H1 (cell line): ENCODE measurements at regions not wholly inside any gene's neighbourhood (a gene's known extent, or its start where the extent isn't known, plus 50 kb on each side); places are given as distances from the start of the nearest gene placed in this dataset.

Experiments
- CHD7 ChIP-seq: fragments of 300-600 bp; sonication (generic); IDR thresholded peaks from 2 replicates; pipeline ENCODE4 v1.7.1; 2012; ENCODE audit warnings: low read length, moderate library complexity, mild to moderate bottlenecking, inconsistent platforms; ENCODE audit not compliant: insufficient replicate concordance
- CTCF ChIP-seq, 3 experiments: IDR thresholded peaks; 1 replicate in 2 of 3; 2 replicates in 1 of 3; pipeline versions ENCODE4 v1.5.1 to v1.6.1; 2011; ENCODE audit warnings: low read length in 3 of 3, mild to moderate bottlenecking in 3 of 3, inconsistent platforms in 2 of 3, low read depth in 1 of 3, moderate library complexity in 1 of 3; ENCODE audit not compliant: insufficient read depth in 1 of 3; ENCODE audit errors: control extremely low read depth in 1 of 3
- EP300 ChIP-seq, 2 experiments: IDR thresholded peaks; 1 replicate in 1 of 2; 2 replicates in 1 of 2; pipeline ENCODE4 v1.6.1; 2011 to 2012; ENCODE audit warnings: low read depth in 2 of 2, low read length in 2 of 2, mild to moderate bottlenecking in 2 of 2, borderline replicate concordance in 1 of 2, inconsistent platforms in 1 of 2, moderate library complexity in 1 of 2
- EZH2 ChIP-seq: fragments of 200-600 bp; sonication (generic); IDR thresholded peaks from 2 replicates; pipeline ENCODE4 v1.7.1; 2012; ENCODE audit warnings: low read depth, mild to moderate bottlenecking, moderate library complexity, low read length, inconsistent platforms; ENCODE audit not compliant: severe bottlenecking
- JUND ChIP-seq: IDR thresholded peaks from 2 replicates; pipeline ENCODE4 v1.6.1; 2011; ENCODE audit warnings: mild to moderate bottlenecking, improper control_type of control experiment, low read length
- MAFK ChIP-seq: IDR thresholded peaks from 2 replicates; pipeline ENCODE4 v1.6.1; 2012; ENCODE audit warnings: low read depth, mild to moderate bottlenecking, improper control_type of control experiment, low read length
- POLR2A ChIP-seq, 2 experiments: IDR thresholded peaks; 1 replicate in 1 of 2; 2 replicates in 1 of 2; pipeline ENCODE4 v1.6.1; 2011; ENCODE audit warnings: low read depth in 2 of 2, low read length in 2 of 2, mild to moderate bottlenecking in 2 of 2; ENCODE audit errors: control extremely low read depth in 1 of 2
- RAD21 ChIP-seq, 2 experiments: IDR thresholded peaks in 1 of 2; conservative IDR thresholded peaks in 1 of 2; 2 replicates each; pipeline ENCODE4 v1.6.1; 2011; ENCODE audit warnings: low read depth in 2 of 2, low read length in 2 of 2, improper control_type of control experiment in 1 of 2, inconsistent platforms in 1 of 2, mild to moderate bottlenecking in 1 of 2, moderate library complexity in 1 of 2
- SIN3A ChIP-seq, 2 experiments: IDR thresholded peaks in 1 of 2; conservative IDR thresholded peaks in 1 of 2; 2 replicates each; pipeline ENCODE4 v1.6.1; 2011 to 2012; ENCODE audit warnings: low read length in 2 of 2, improper control_type of control experiment in 1 of 2, low read depth in 1 of 2, mild to moderate bottlenecking in 1 of 2
- SIRT6 ChIP-seq: IDR thresholded peaks from one replicate; pipeline ENCODE4 v1.7.1; 2012; ENCODE audit warnings: low read length, inconsistent platforms
- TAF1 ChIP-seq: IDR thresholded peaks from 2 replicates; pipeline ENCODE4 v1.6.1; 2011; ENCODE audit warnings: mild to moderate bottlenecking, low read depth, low read length
- TAF7 ChIP-seq: optimal IDR thresholded peaks from 2 replicates; pipeline ENCODE3; 2011; ENCODE audit warnings: low read depth, mild to moderate bottlenecking, inconsistent platforms, low read length, moderate library complexity, borderline replicate concordance

- TF ChIP-seq EZH2 (no peak), MAFK (no peak), TAF1 (no peak), EP300 (IDR thresholded peaks at IDR 0.05; ENCODE audit: borderline replicate concordance in 1 of 2, low read depth in 2 of 2, low read length in 2 of 2) (no peak), CTCF (IDR thresholded peaks at IDR 0.05; ENCODE audit: control extremely low read depth in 1 of 3, insufficient read depth in 1 of 3, low read depth in 1 of 3, low read length in 3 of 3) (no peak), POLR2A (IDR thresholded peaks at IDR 0.05; ENCODE audit: control extremely low read depth in 1 of 2, low read depth in 2 of 2, low read length in 2 of 2) (no peak), RAD21 (IDR thresholded peaks at IDR 0.05 in 1 of 2, conservative IDR thresholded peaks at IDR 0.05 in 1 of 2; ENCODE audit: low read depth in 2 of 2, low read length in 2 of 2) (no peak), SIN3A (conservative IDR thresholded peaks at IDR 0.05 in 1 of 2, IDR thresholded peaks at IDR 0.05 in 1 of 2; ENCODE audit: low read depth in 1 of 2, low read length in 2 of 2) (no peak), JUND (no peak), SIRT6 (no peak), CHD7 (no peak), TAF7 (no peak)
These were observed 447.5 kb downstream of the BUD13 start for GRCh38 chr11:116325247-116325646.
